ENCODE measurements at regions not wholly inside any gene's neighbourhood (a gene's known extent, or its start where the extent isn't known, plus 50 kb on each side); places are given as distances from the start of the nearest gene placed in this dataset.

DNA sequence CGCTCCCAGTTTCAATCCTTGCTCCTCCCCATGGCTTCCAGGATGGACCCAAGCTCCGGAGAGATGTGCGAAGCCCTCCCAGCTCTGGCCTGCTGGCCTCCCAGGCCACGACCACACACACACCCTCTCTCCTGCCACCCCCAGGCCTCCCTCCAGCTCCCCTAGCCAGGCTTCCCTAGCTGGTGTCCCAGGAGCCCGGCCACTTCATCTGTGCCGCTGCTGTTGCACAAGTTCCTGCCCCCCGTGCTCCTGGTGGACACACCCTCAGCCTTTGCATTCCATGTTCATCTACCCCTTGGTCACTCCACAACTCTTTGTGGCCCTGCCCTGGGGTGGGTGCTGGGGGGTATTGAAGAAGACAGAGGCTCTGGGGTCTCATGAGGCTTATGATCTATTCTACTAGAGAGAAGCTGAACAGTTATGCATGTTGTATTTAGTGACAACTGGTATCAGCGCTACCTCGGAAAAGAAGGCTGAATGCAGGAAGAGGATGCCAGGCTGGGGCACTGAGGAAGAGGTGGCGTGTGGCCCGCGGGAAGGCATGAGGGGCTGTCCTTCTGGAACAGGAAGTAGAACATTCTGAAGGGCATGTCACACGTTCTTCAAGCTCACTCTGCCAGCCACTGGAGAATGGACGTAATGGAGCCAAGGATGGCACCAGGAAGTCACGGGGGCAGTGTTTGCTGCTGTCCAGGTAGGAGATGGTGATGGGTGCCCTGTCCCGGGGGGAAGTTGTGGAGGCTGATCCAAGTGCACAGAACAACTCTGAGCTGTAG, 172.4 kb downstream of the PSMG1 start:
- Histone ChIP-seq H3K4me3 (replicated peaks in 1 of 3) (no peak overlapping the region), H3K9me3 (no peaks in the 10 kb centered on the region), H3K27me3 (no peaks in the 10 kb centered on the region), H3K4me1 (peaks cover 29 to 41% of the 10 kb centered on the region in 2 donors), H3K27ac (peak overlapping the region; percentile 80 to 93 (median 91)), H3K36me3 (no peaks in the 10 kb centered on the region)
- no peak for TF ChIP-seq POLR2A (IDR thresholded peaks at IDR 0.05)
- TF ChIP-seq, protein P1, sequence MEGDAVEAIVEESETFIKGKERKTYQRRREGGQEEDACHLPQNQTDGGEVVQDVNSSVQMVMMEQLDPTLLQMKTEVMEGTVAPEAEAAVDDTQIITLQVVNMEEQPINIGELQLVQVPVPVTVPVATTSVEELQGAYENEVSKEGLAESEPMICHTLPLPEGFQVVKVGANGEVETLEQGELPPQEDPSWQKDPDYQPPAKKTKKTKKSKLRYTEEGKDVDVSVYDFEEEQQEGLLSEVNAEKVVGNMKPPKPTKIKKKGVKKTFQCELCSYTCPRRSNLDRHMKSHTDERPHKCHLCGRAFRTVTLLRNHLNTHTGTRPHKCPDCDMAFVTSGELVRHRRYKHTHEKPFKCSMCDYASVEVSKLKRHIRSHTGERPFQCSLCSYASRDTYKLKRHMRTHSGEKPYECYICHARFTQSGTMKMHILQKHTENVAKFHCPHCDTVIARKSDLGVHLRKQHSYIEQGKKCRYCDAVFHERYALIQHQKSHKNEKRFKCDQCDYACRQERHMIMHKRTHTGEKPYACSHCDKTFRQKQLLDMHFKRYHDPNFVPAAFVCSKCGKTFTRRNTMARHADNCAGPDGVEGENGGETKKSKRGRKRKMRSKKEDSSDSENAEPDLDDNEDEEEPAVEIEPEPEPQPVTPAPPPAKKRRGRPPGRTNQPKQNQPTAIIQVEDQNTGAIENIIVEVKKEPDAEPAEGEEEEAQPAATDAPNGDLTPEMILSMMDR (IDR thresholded peaks at IDR 0.05), result no peak
- 74 to 83% methylated on average over 16 of the region's 16 CpGs for WGBS, 2 donors
- peak; percentile 32 to 42 for DNase-seq
- intact Hi-C loops (cut with DNase I), result no loop called here

DNA sequence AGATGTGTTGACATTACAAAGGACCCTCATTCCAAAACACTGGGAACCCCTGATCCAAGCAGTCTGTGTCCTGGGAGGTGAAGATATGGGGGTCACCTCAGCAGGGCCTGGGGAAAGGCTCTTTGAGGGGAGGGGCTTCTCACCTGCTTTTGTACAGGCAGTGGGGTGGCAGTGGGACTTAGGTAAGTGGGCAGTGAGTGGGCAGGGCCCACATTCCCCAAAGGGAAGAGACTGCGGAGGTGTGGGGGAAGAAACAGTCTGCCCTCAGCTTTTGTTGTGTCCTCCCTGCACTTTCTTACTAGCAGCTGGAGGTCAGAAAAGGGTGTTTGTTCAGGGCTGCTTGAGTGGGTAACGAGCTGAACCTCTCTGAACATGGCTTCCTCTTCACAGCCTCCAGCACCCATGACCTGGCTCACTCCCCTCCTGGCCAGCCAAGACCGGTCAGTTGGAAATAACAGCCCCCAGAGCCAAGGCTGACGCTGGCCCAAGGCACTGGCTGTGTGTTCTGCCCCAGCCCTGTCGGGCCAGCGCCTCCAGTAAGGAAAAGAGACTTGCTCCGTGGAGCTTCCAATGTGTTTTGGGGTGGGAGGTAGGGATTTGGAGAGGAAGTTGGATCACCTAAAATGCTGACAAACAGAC, 173.5 kb downstream of the PSMG1 start:
- no peaks in the 10 kb centered on the region for H3K9me3 ChIP-seq
- peaks cover 34 to 50% of the 10 kb centered on the region in 2 donors for H3K4me1 ChIP-seq
- H3K36me3 ChIP-seq, result no peaks in the 10 kb centered on the region
- peak; percentile 92 to 95 for DNase-seq
- peak in 1 of 2 donors; percentile 58 for TF ChIP-seq POLR2A (IDR thresholded peaks at IDR 0.05)
- TF ChIP-seq, protein P1 (IDR thresholded peaks at IDR 0.05), result no peak
- intact Hi-C loops (cut with DNase I), result no loop called here
- peak overlapping the region; percentile 80 to 93 (median 91) for H3K27ac ChIP-seq
- no peak overlapping the region for H3K4me3 ChIP-seq (replicated peaks in 1 of 3)
- WGBS, 2 donors, result 24 to 32% methylated on average over 7 of the region's 7 CpGs
- no peaks in the 10 kb centered on the region for H3K27me3 ChIP-seq

DNA sequence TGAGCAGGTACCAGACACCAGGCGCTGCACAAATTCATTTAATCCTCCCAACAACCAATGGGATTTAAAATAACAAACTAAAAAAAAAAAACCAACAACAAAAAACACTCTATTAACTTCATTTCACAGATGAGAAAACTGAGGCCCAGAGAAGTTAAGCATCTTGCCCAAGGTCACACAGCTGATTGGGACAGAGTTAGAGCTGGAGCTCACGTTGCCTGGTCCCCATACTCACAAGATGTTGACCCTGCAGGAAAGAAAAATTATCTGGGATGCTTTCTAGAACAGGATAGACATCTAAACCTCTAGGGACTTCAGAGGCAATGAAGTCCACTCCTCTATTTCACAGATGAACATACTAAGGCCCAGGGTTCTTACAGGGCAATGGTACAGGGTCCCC, 175.3 kb downstream of the PSMG1 start:
- H3K36me3 ChIP-seq, result no peaks in the 10 kb centered on the region
- peaks cover 36 to 60% of the 10 kb centered on the region in 2 donors for H3K4me1 ChIP-seq
- H3K27ac ChIP-seq, result peak overlapping the region in 1 of 3 donors; percentile 91
- intact Hi-C loops (cut with DNase I), result no loop called here
- 96 to 97% methylated on average over 2 of the region's 2 CpGs for WGBS, 2 donors
- no peaks in the 10 kb centered on the region for H3K9me3 ChIP-seq
- TF ChIP-seq, protein P1 (IDR thresholded peaks at IDR 0.05), result no peak
- TF ChIP-seq POLR2A (IDR thresholded peaks at IDR 0.05), result no peak
- no peak for DNase-seq
- no peaks in the 10 kb centered on the region for H3K27me3 ChIP-seq
- no peak overlapping the region for H3K4me3 ChIP-seq (replicated peaks in 1 of 3)

DNA sequence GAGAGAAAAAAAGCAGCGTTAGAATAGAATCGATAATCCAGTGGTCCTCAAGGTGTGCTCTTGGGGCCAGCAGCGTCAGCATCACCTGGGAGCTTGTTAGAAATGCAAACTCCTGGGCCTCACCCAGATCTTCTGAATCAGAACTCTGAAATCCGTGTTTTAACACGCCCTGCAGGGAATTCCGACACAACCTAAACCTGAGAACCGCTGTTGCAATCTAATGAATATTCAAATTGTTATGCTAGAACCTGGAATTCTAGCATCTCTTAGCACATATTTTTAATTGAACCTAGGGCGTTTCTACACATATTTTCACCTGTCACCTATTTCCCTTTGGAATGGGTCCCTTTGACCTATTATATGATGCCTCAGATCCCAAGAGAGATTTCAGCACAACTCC, 175.7 kb downstream of the PSMG1 start:
- TF ChIP-seq, protein P1 (IDR thresholded peaks at IDR 0.05), result no peak

More for the DNA sequence above, 175.7 kb downstream of the PSMG1 start:
- DNase-seq, result no peak
- intact Hi-C loops (cut with DNase I), result no loop called here
- H3K27me3 ChIP-seq, result no peaks in the 10 kb centered on the region
- WGBS, 2 donors, result 78 to 84% methylated on average over 8 of the region's 8 CpGs
- no peaks in the 10 kb centered on the region for H3K9me3 ChIP-seq
- H3K27ac ChIP-seq, result peak overlapping the region in 2 of 3 donors; percentile 78 to 91
- no peak overlapping the region for H3K4me3 ChIP-seq (replicated peaks in 1 of 3)
- H3K4me1 ChIP-seq, result peaks cover 36 to 60% of the 10 kb centered on the region in 2 donors
- no peaks in the 10 kb centered on the region for H3K36me3 ChIP-seq
